ENCODE measurements at regions not wholly inside any gene's neighbourhood (a gene's known extent, or its start where the extent isn't known, plus 50 kb on each side); places are given as distances from the start of the nearest gene placed in this dataset.

- CTCF ChIA-PET, result no interaction called here
- ATAC-seq (ENCODE audit: poor library complexity), result no peak
Measured at GRCh38 chr17:77879226-77879895, 79.1 kb upstream of the TNRC6C start.

GRCh38 chr17:77879896-77880280 lies 78.6 kb upstream of the TNRC6C start:
- DNase-seq, result no peak
- Histone ChIP-seq H3K27me3 (ENCODE audit: control insufficient read depth in 1 of 2, insufficient read depth in 2 of 2, low read length in 2 of 2) (no peaks in the 10 kb centered on the region), H3K27ac (ENCODE audit: low read depth in 1 of 2, low read length in 2 of 2) (peak overlapping the region; percentile 93 to 99), H3K36me3 (ENCODE audit: insufficient read depth, low read length) (no peaks in the 10 kb centered on the region), H3K9me3 (ENCODE audit: control insufficient read depth in 1 of 2, insufficient read depth in 1 of 2, low read length in 2 of 2) (peaks cover 0 to 13% of the 10 kb centered on the region in 2 experiments), H3K4me1 (ENCODE audit: insufficient read depth, low read length) (peaks cover 100% of the 10 kb centered on the region), H3K4me3 (ENCODE audit: low read length) (no peak overlapping the region)
- intact Hi-C loops (cut with DNase I, micrococcal nuclease), result loop anchor here (10.0 kb wide), 2 partner anchors 45 to 135 kb away; no protein-coding TSS in a partner anchor
- Mint-ChIP-seq H3K9me3 (no peaks in the 10 kb centered on the region), H3K27ac (peak overlapping the region; percentile 97), H3K4me1 (ENCODE audit: low read depth) (peaks cover 91% of the 10 kb centered on the region), H3K27me3 (no peaks in the 10 kb centered on the region), H3K36me3 (ENCODE audit: low read depth) (no peaks in the 10 kb centered on the region), H3K4me3 (peak overlapping the region; percentile 13)
- no peak for TF ChIP-seq CTCF (IDR thresholded peaks at IDR 0.05)
- no peak for ATAC-seq (ENCODE audit: poor library complexity)
- ChIA-PET CTCF (no interaction called here), POLR2A (interaction anchor here (0.5 to 3.6 kb wide), 4 partner anchors 7 to 114 kb away, joined by 3 to 120 read pairs (median 14); partner anchors contain the start of gene TNRC6C)

More at GRCh38 chr17:77879226-77879895, 79.1 kb upstream of the TNRC6C start:
- Mint-ChIP-seq H3K36me3 (ENCODE audit: low read depth) (no peaks in the 10 kb centered on the region), H3K27me3 (no peaks in the 10 kb centered on the region), H3K4me3 (no peak overlapping the region), H3K9me3 (no peaks in the 10 kb centered on the region), H3K4me1 (ENCODE audit: low read depth) (peaks cover 85% of the 10 kb centered on the region), H3K27ac (peak overlapping the region; percentile 97)
- no peak for TF ChIP-seq CTCF (IDR thresholded peaks at IDR 0.05)
- H3K27me3 ChIP-seq (ENCODE audit: control insufficient read depth in 1 of 2, insufficient read depth in 2 of 2, low read length in 2 of 2), result no peaks in the 10 kb centered on the region
- H3K4me1 ChIP-seq (ENCODE audit: insufficient read depth, low read length), result peaks cover 100% of the 10 kb centered on the region
- peak overlapping the region in 1 of 2 donors; percentile 93 for H3K27ac ChIP-seq (ENCODE audit: low read depth in 1 of 2, low read length in 2 of 2)
- H3K36me3 ChIP-seq (ENCODE audit: insufficient read depth, low read length), result no peaks in the 10 kb centered on the region
- no peak overlapping the region for H3K4me3 ChIP-seq (ENCODE audit: low read length)
- DNase-seq, result no peak
- H3K9me3 ChIP-seq (ENCODE audit: control insufficient read depth in 1 of 2, insufficient read depth in 1 of 2, low read length in 2 of 2), result peaks cover 0 to 15% of the 10 kb centered on the region in 2 experiments
- intact Hi-C loops (cut with DNase I, micrococcal nuclease), result no loop called here
- POLR2A ChIA-PET, result interaction anchor here (0.6 to 1.2 kb wide), 2 partner anchors 9 to 36 kb away, joined by 3 to 4 read pairs; no protein-coding TSS in a partner anchor

GRCh38 chr17:77880711-77881450 lies 77.6 kb upstream of the TNRC6C start:
- Histone ChIP-seq H3K4me3 (ENCODE audit: low read length) (peak overlapping the region; percentile 50), H3K27ac (ENCODE audit: low read depth in 1 of 2, low read length in 2 of 2) (peak overlapping the region; percentile 93 to 99), H3K27me3 (ENCODE audit: control insufficient read depth in 1 of 2, insufficient read depth in 2 of 2, low read length in 2 of 2) (no peaks in the 10 kb centered on the region), H3K9me3 (ENCODE audit: control insufficient read depth in 1 of 2, insufficient read depth in 1 of 2, low read length in 2 of 2) (peaks cover 0 to 7% of the 10 kb centered on the region in 2 experiments), H3K4me1 (ENCODE audit: insufficient read depth, low read length) (peaks cover 92% of the 10 kb centered on the region), H3K36me3 (ENCODE audit: insufficient read depth, low read length) (no peaks in the 10 kb centered on the region)
- ATAC-seq (ENCODE audit: poor library complexity), result no peak
- no peaks in the 10 kb centered on the region for H3K27me3 Mint-ChIP-seq
- peak overlapping the region; percentile 87 for H3K4me3 Mint-ChIP-seq
- peaks cover 87% of the 10 kb centered on the region for H3K4me1 Mint-ChIP-seq (ENCODE audit: low read depth)
- no peaks in the 10 kb centered on the region for H3K9me3 Mint-ChIP-seq
- POLR2A ChIA-PET, result interaction anchor here (0.5 to 3.6 kb wide), 12 partner anchors 8 to 214 kb away, joined by 3 to 120 read pairs (median 4); partner anchors contain the start of gene TNRC6C
- peak overlapping the region; percentile 97 for H3K27ac Mint-ChIP-seq
- intact Hi-C loops (cut with DNase I, micrococcal nuclease), result loop anchor here (10.0 kb wide), 2 partner anchors 46 to 134 kb away; no protein-coding TSS in a partner anchor
- H3K36me3 Mint-ChIP-seq (ENCODE audit: low read depth), result no peaks in the 10 kb centered on the region
- CTCF ChIA-PET, result no interaction called here
- no peak for TF ChIP-seq CTCF (IDR thresholded peaks at IDR 0.05)
- peak in 2 of 14 experiments; percentile 34 to 52 for DNase-seq
